H54 (cell line): ENCODE measurements at regions not wholly inside any gene's neighbourhood (a gene's known extent, or its start where the extent isn't known, plus 50 kb on each side); places are given as distances from the start of the nearest gene placed in this dataset.

Experiments
- DNase-seq: peaks from one replicate; pipeline ENCODE4 v3.0.0; 2011; ENCODE audit warnings: low spot score, mixed read lengths; ENCODE audit not compliant: insufficient read length
- FAIRE-seq: peaks from 3 replicates; lab custom pipeline; 2011; peaks lifted over from hg19 to GRCh38; lab: Jason Lieb, UNC
- POLR2A ChIP-seq: IDR thresholded peaks from 2 replicates; pipeline ENCODE4 v1.6.1; 2011; ENCODE audit warnings: low read depth, mild to moderate bottlenecking, low read length

DNA sequence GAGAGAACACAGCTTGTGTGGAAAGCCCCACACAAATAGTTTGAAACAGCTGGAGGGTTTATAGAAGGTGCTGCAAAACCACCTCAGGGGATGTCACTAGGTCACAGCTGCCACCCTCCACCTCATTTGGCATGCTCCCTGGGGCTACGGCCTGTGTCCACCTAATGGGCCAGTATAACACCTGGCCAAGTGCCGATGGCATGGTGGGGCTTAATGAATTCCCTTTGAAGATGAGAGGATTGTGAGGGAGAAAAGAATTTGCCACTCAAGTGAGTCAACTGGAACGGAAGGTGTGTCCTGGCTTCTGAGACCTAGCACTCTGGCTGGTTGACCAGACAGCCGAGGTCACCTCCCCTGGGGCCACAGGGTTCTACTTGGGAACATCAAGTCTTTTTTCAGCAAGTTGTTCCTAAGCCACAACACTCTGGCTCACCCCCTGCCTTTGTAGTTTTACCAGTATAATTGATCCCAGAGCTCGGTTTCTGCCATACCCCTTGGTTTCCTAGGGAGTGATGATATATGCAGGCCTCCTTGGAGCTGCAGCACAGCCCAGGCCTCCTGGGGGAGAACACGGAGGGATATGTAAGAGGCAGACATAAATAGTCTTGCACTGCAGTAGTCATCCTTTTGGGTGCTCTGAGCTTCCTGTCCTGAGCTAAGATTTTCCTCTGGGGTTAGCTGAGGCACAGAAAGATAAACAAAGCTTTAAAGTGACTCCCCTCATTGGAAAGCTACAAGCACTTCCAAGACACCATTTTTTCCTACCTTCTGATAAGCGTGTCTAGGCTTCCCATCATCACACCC lies 178.2 kb upstream of the LPP start:
- FAIRE-seq: no peak
- no peak for DNase-seq
- TF ChIP-seq POLR2A: no peak

DNA sequence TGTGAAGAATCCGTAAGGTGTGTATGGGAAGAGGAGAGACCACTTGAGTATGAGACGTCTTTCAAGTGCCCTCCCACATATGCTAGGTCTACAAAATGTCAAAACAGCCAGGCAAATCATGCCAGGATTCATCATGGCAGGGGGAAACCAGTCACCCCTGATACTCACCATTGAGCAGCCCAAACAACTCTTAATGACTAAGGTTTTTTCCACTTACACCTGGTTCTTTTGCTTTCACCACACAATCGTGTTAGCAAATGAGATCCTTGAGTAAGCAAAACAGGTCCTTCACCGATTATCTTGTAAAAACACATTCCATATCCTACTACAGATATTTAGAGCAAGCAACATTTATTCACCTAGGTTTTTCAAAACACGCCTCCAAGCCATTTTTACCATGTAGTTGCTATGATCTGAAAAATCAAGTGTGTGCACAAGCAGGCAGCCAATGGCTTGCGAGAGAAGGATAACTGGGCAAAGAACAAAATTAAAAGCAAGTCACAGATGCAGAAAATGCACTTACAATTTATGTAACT lies 177.5 kb upstream of the LPP start:
- no peak for FAIRE-seq
- no peak for TF ChIP-seq POLR2A

DNA sequence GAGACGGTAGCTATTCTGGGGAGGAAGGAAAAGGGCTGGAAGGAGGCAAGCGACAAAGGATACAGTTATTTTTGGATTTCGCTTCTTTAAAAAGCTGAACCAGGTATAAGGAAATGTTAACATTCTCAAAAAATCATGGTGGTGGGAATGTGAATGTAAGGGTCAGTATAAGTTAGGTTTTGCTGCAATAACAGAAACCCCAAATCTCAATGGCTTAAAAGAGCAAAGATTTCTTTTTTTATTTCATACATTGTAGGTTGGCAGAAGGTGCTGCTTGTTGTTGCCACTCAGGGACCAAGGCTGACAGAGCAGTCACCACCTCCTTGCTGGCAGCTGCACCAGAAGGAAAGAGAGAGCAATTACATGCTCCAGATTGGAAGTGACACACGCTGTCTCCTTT lies 176.3 kb upstream of the LPP start:
- no peak for DNase-seq
- FAIRE-seq: no peak
- TF ChIP-seq POLR2A: no peak

More for the DNA sequence above, 177.5 kb upstream of the LPP start:
- no peak for DNase-seq

DNA sequence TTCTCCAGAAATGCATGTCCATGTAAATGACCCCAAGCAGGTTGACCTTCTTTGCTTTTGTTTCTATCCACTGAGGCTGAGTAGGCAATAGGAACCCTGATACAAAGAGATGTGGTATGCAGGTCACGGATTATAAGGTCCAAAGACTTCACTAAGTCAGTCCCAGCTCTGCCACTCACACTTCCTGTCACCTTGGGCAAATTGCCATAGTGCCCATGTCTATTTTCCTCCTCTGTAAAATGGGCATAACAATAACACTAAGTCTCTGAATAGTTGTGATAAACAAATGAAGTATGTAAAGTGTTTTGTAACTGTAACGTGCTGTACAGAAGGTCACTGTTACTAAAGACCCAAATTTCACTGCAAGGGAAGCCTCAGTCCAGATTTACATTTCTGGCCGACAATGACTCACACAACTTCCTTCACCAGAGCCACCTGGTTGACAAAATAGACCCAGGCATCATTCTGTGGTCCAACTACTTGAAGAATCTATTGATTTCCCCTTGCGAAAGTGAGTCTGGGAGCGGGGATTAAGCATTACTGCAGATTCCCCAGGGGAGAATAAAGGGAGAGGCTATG lies 175.4 kb upstream of the LPP start:
- TF ChIP-seq POLR2A: no peak
- DNase-seq: no peak
- FAIRE-seq: peak; percentile 27

DNA sequence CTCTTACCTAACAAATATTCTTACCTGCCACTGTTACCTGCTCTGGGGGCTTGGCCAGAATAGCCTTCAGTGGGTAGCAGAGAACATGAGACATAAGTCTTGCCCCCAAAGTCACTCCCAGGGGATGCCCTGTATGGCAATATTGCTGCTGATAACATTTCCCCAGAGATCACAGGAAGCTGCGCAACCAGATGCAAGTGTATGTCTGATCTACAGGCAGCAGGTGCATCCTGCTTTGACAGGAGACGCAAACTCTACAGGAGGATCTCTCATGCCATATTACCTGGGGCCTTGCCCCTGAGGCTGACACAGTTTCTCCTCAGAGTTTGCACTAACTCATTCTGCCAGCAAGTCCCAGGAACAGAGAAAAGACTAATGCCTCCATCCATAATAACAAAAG lies 174.4 kb upstream of the LPP start:
- FAIRE-seq: no peak
- no peak for TF ChIP-seq POLR2A

DNA sequence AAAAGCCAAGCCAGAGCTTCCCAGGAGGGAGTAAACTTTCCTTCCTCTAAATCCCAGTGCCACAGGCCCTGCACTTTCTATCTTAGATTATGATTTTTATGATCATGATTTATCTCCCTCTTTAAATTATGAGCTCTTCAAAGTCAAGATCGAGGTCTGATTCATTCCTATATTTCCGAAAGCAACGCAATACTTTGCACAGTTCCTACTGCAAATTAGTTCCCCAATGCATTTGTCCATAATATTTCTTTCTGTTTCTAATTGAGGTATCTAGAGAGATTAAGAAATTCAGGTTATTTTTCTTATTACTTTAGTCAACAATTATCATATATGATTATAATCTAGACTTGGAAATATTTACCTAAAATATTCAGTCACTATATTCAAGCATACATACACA lies 173.1 kb upstream of the LPP start:
- no peak for TF ChIP-seq POLR2A
- FAIRE-seq (no peak), DNase-seq (no peak)

More for the DNA sequence above, 174.4 kb upstream of the LPP start:
- no peak for DNase-seq

DNA sequence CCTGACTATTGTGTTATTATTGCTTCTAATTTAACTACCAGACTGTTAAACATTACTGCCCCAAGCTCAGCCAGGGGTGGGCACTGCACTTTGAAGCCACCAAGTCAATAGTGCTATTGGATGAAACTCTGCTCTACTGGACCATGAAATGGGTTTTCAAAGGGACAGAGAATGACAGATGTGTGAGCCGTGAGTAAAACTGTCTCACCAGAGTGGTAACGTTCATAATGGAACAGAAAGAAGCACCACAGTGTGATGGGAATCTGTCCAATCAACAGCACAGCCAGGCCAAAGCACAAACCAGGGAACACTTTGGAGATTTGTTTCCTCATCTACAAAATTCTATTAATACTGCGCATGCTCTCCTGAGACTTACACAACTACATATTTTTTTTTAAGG lies 171.8 kb upstream of the LPP start:
- no peak for FAIRE-seq
- no peak for DNase-seq
- no peak for TF ChIP-seq POLR2A

DNA sequence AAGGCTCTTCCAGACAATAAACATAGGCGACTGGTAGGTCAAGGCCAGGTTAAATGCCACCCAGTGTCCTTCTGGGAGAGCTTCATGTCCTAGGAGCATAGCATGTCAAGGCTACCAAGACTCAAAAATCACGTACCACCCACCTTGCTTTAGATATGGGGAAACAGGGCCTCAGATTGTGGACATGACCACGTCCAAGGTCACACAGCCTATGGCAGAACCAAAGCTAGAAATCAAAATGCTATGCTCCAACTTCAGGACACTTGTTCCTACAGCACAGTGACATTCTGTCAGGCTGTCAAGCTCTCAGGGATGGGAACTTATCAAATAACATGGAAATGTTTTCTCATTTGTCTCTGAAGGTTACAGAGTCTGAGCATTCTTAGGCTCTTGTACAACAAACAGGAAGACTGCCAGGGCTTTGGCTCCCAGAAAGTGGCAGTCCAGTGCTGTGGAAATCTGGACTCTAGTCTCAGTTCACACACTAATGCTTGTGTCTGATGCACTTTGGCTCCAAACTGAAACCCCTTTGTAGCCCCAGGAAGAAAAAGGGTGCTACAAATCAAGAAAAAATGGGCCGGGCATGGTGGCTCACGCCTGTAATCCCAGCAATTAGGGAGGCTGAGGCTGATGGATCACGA lies 170.4 kb upstream of the LPP start:
- no peak for DNase-seq
- no peak for FAIRE-seq
- TF ChIP-seq POLR2A: no peak

DNA sequence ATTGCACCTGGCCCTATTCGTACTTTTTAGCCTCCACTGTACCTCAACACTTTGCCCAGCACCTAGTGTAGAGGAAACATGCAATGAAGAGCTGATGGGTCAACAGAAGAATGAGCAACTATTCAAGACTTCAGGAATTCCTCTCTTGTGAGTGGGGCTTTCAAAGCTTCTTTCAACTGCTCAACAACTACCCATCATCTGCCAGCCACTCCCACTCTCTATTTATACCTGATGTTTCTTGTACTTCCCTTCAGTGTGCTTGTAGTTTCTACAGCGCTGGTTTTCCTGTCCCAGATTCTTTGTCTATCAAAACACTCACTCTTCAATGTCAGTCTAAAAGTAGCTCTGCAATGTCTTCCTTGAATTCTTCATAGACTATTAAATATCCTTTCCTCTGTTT lies 168.3 kb upstream of the LPP start:
- DNase-seq (no peak), FAIRE-seq (no peak)
- no peak for TF ChIP-seq POLR2A

DNA sequence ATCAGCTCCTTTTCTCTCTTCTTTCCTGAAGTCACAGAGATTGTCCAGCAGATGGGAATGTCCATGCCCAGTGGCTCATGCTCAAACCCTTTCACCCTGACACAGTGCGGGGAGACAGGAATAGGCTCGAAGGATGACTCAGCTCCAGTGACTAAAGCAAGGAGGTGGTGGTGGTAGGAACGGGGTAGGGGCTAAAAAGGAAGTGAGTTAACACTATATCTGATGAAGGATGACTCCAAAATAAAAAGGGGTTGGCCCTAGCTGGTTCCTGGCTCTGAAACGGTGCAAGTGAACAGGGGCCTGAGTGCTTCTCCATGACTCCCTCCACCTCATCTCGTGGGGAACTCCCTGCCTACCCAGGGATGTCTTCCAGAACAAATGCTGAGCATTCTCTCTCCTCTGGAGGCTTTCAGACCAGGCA lies 167.4 kb upstream of the LPP start:
- FAIRE-seq: peak; percentile 95
- TF ChIP-seq POLR2A: no peak
- peak; percentile 88 for DNase-seq

DNA sequence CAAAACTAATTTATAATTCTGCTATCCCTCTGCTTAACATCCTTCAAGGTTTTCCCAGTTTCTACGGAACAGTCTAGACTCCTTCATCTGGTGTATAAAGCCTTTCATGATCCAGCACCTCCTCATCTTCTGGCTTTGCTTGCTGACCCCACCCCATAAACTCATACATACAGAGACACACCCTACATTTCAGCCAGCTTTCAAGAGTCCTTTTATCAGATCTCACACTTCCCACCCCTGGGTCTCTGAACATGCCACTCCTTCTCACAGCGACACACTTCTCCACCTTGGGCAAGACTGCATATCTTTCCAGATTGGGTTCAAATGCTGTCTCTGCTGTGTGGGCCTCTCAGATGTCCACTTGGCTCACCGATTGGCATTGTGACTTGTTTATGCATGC lies 166.8 kb upstream of the LPP start:
- FAIRE-seq (no peak), DNase-seq (no peak)
- TF ChIP-seq POLR2A: no peak

DNA sequence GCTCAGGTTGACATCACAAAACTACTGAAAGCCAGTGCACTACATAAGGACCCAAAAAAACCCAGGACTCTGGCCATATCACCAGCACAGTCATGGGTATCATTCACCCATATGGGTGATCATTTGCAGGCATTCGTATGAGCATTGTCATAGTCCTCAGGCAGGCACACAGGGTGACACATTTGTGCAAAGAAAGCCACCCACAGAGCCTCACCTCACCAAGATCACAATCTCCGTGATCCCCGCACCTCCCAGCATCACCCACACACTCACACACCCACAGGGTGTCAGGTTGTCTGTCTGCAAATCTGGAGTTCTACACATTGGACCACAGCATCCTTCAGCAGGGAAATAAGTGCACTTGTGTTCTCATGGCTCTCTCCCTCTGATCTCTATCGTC lies 166.0 kb upstream of the LPP start:
- TF ChIP-seq POLR2A: no peak
- FAIRE-seq (no peak), DNase-seq (no peak)

DNA sequence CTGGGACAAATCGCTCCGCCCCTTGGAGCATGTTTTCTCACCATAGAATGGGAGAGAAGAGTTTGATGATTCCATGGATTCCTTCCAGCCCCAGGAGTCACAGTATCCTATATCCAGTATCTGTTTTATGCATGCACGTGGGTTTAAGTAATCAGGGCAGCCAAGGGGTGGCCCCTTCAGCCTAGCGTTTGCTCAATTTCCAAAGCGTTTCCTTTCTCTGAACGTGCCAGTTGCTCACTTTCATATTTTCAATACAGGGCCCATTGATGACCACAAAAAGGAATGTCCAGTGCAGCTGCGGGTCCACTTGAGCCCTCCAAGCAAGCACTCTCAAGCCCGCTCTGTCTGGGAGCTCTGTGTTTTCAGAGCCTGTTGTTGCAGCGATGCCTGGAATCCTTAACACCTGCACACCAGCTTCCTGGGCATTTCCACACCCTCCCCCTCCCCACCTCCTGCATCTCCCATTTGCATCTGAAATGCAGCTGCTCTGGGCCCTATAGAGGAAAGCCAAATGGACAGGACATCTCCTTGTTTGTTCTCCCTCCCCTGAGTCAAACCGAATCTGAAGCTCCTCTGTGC lies 164.3 kb upstream of the LPP start:
- no peak for TF ChIP-seq POLR2A
- no peak for FAIRE-seq
- no peak for DNase-seq

DNA sequence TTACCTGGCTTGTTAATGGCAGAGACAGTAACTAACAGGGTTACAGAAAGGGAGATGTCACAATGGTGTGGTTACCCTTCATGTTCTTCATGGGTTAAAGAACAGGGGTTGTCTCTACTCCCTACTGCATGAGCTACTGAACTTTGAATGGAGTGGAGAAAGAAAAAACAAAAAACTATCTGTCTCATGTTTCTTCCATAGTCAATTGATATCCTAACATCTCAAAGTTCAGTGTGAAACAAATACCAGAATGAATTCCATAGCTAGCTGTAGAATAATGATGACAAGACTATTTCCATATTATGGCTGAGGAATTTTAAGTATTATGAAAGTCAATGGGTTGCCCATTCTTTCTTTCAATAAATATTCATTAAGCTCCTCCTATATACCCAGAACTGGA lies 161.3 kb upstream of the LPP start:
- no peak for TF ChIP-seq POLR2A
- FAIRE-seq (no peak), DNase-seq (no peak)
